DMS114 treated with DMSO at 0.1 percent for 48 hours (cell line): ENCODE measurements at regions not wholly inside any gene's neighbourhood (a gene's known extent, or its start where the extent isn't known, plus 50 kb on each side); places are given as distances from the start of the nearest gene placed in this dataset.
"Not testable (repeated sequence)": the region's sequence is repeated elsewhere in the genome, so short reads cannot be mapped to it uniquely, and the experiment has no call there.

ENCODE experiments used
- DNase-seq: peaks from one replicate; lab custom pipeline; 2025; ENCODE audit not compliant: unreplicated experiment; lab: John Stamatoyannopoulos, UW

- no peak for DNase-seq
These were observed 1265.7 kb upstream of the CHAC2 start for GRCh38 chr2:52501715-52502475.

GRCh38 chr2:52500561-52500960 lies 1267.0 kb upstream of the CHAC2 start:
- DNase-seq = no peak

- DNase-seq = no peak
These were observed 1269.4 kb upstream of the CHAC2 start for GRCh38 chr2:52498077-52498750.

GRCh38 chr2:52495816-52496215 lies 1271.8 kb upstream of the CHAC2 start:
- no peak for DNase-seq

GRCh38 chr2:52477166-52477565 lies 1290.4 kb upstream of the CHAC2 start:
- DNase-seq = no peak

- DNase-seq = no peak
These were observed 1292.0 kb upstream of the CHAC2 start for GRCh38 chr2:52475590-52475989.

- DNase-seq = no peak
These were observed 1293.5 kb upstream of the CHAC2 start for GRCh38 chr2:52474091-52474490.

- DNase-seq = no peak
These were observed 1294.1 kb upstream of the CHAC2 start for GRCh38 chr2:52473526-52473925.

GRCh38 chr2:52470457-52470856 lies 1297.1 kb upstream of the CHAC2 start:
- not testable (repeated sequence) for DNase-seq

- DNase-seq = no peak
These were observed 1300.4 kb upstream of the CHAC2 start for GRCh38 chr2:52467189-52467588.

GRCh38 chr2:52465287-52465686 lies 1302.3 kb upstream of the CHAC2 start:
- no peak for DNase-seq

GRCh38 chr2:52463457-52463856 lies 1304.1 kb upstream of the CHAC2 start:
- DNase-seq = no peak

GRCh38 chr2:52456561-52457377 lies 1310.8 kb upstream of the CHAC2 start:
- DNase-seq = no peak

- no peak for DNase-seq
These were observed 1312.6 kb upstream of the CHAC2 start for GRCh38 chr2:52454962-52455361.

- no peak for DNase-seq
These were observed 1315.4 kb upstream of the CHAC2 start for GRCh38 chr2:52452201-52452600.

- no peak for DNase-seq
These were observed 1321.9 kb upstream of the CHAC2 start for GRCh38 chr2:52445686-52446085.

- DNase-seq = no peak
These were observed 1336.2 kb upstream of the CHAC2 start for GRCh38 chr2:52431352-52431760.

GRCh38 chr2:52429740-52430139 lies 1337.9 kb upstream of the CHAC2 start:
- DNase-seq = no peak

GRCh38 chr2:52429171-52429570 lies 1338.4 kb upstream of the CHAC2 start:
- DNase-seq = no peak

- no peak for DNase-seq
These were observed 1339.4 kb upstream of the CHAC2 start for GRCh38 chr2:52428224-52428623.

GRCh38 chr2:52423655-52424054 lies 1343.9 kb upstream of the CHAC2 start:
- DNase-seq = no peak

GRCh38 chr2:52423111-52423510 lies 1344.5 kb upstream of the CHAC2 start:
- DNase-seq = no peak
